A549 (cell line): ENCODE measurements at regions not wholly inside any gene's neighbourhood (a gene's known extent, or its start where the extent isn't known, plus 50 kb on each side); places are given as distances from the start of the nearest gene placed in this dataset.

Experiments used
- ATAC-seq, 2 experiments: fragments of 200-7000 bp in 1 of 2; fragments of >200 bp in 1 of 2; cut with Nextera tagmentation in 1 of 2; cut with Tn5 transposase in 1 of 2; 3 replicates each; pipeline versions ENCODE4 v1.8.0 to v1.9.1; 2018 to 2020; ENCODE audit warnings: mild to moderate bottlenecking in 1 of 2, moderate library complexity in 1 of 2
- CTCF ChIA-PET: fragments of 300-600 bp; sonication (Branson Sonifier 250); formaldehyde crosslinking; extraction: SDS; loops from one replicate; lab custom pipeline; 2021; ENCODE audit warnings: antibody characterized with exemption, inconsistent platforms; lab: Yijun Ruan, JAX
- POLR2A ChIA-PET: fragments of 350-600 bp; formaldehyde crosslinking; extraction: SDS; loops from one replicate; lab custom pipeline; 2021; ENCODE audit warnings: antibody characterized with exemption, inconsistent platforms; lab: Yijun Ruan, JAX
- DNase-seq, 2 experiments: peaks; one replicate each; pipeline versions ENCODE4 v3.0.0 to v3.0.0-alpha.2; 2011 to 2016; ENCODE audit warnings: low read depth in 1 of 2, low spot score in 1 of 2
- FAIRE-seq: peaks from 2 replicates; lab custom pipeline; 2011; peaks lifted over from hg19 to GRCh38; lab: Jason Lieb, UNC
- H3K27ac ChIP-seq, 2 experiments: fragments of >200 bp; sonication (Bioruptor Twin); formaldehyde crosslinking; 3 replicates each; pipeline ENCODE4 v1.5.1; 2016 to 2017
- H3K4me1 ChIP-seq: fragments of >200 bp; sonication (Bioruptor Twin); formaldehyde crosslinking; 3 replicates; pipeline ENCODE4 v1.6.1; 2016
- H3K4me2 ChIP-seq: fragments of >200 bp; sonication (Bioruptor Twin); formaldehyde crosslinking; 3 replicates; pipeline ENCODE4 v1.6.1; 2016
- H3K4me3 ChIP-seq: fragments of >200 bp; sonication (Bioruptor Twin); formaldehyde crosslinking; 3 replicates; pipeline ENCODE4 v1.5.1; 2016
- H3K9me3 ChIP-seq: fragments of >200 bp; sonication (Bioruptor Twin); formaldehyde crosslinking; 3 replicates; pipeline ENCODE4 v1.6.1; 2016
- CTCF ChIP-seq: fragments of >200 bp; sonication (Bioruptor Twin); formaldehyde crosslinking; IDR thresholded peaks from 3 replicates; pipeline ENCODE4 v1.5.1; 2016
- E2F6 ChIP-seq: IDR thresholded peaks from 2 replicates; pipeline ENCODE4 v1.6.1; 2012; ENCODE audit warnings: low read depth, borderline replicate concordance
- FOSL2 ChIP-seq, 2 experiments: fragments of 450-650 bp in 1 of 2; fragments of >200 bp in 1 of 2; sonication (Bioruptor Twin) in 1 of 2; formaldehyde crosslinking; IDR thresholded peaks; 2 replicates each; pipeline versions ENCODE4 v1.5.0 to v1.6.1; 2016 to 2020; ENCODE audit warnings: mild to moderate bottlenecking in 1 of 2, moderate library complexity in 1 of 2
- GATA3 ChIP-seq: IDR thresholded peaks from 2 replicates; pipeline ENCODE4 v1.6.1; 2012; ENCODE audit warnings: borderline replicate concordance
- HES2 ChIP-seq: fragments of >200 bp; sonication (Bioruptor Twin); formaldehyde crosslinking; IDR thresholded peaks from 2 replicates; pipeline ENCODE4 v1.6.1; 2016
- HEYL ChIP-seq: fragments of 250-450 bp; sonication (Bioruptor Pico); IDR thresholded peaks from 2 replicates; pipeline ENCODE4 v1.8.0; 2021; ENCODE audit warnings: mild to moderate bottlenecking, moderate library complexity
- HOXA7 ChIP-seq: fragments of 250-450 bp; sonication (Bioruptor Pico); IDR thresholded peaks from 2 replicates; pipeline ENCODE4 v1.5.0; 2020; ENCODE audit warnings: mild to moderate bottlenecking, moderate library complexity
- JUN ChIP-seq, 2 experiments: fragments of >200 bp; sonication (Bioruptor Twin); formaldehyde crosslinking; IDR thresholded peaks; 2 replicates in 1 of 2; 3 replicates in 1 of 2; pipeline ENCODE4 v1.6.1; 2016 to 2017
- MAFK ChIP-seq: fragments of 450-650 bp; IDR thresholded peaks from 2 replicates; pipeline ENCODE4 v1.6.1; 2014; ENCODE audit not compliant: partially characterized antibody
- NFE2L2 ChIP-seq: fragments of 150-350 bp; conservative IDR thresholded peaks from 2 replicates; pipeline ENCODE4 v1.6.1; 2014; ENCODE audit warnings: low read length
- PBX3 ChIP-seq: IDR thresholded peaks from 2 replicates; pipeline ENCODE4 v1.6.1; 2012
- REST ChIP-seq: fragments of 200-600 bp; sonication (generic); IDR thresholded peaks from 2 replicates; pipeline ENCODE4 v1.6.1; 2016; ENCODE audit warnings: antibody characterized with exemption, mild to moderate bottlenecking, moderate library complexity
- RFX5 ChIP-seq: fragments of 450-650 bp; IDR thresholded peaks from 2 replicates; pipeline ENCODE4 v1.7.1; 2014; ENCODE audit warnings: antibody characterized with exemption, mild to moderate bottlenecking, moderate library complexity
- TFCP2L1 ChIP-seq: fragments of 250-450 bp; sonication (Bioruptor Pico); IDR thresholded peaks from 2 replicates; pipeline ENCODE4 v1.5.0; 2021; ENCODE audit warnings: mild to moderate bottlenecking
- WGBS: methylation state at CpG from one replicate; pipeline ENCODE4 v1.1.6; 2017; ENCODE audit errors: missing lambda C conversion rate; 5-methylcytosine and 5-hydroxymethylcytosine counted together
- TF ChIP-seq, protein P1 (sequence below): fragments of 150-350 bp; IDR thresholded peaks from 2 replicates; pipeline ENCODE4 v1.6.1; 2014; ENCODE audit warnings: low read depth, mild to moderate bottlenecking, low read length
- TF ChIP-seq, protein P2 (sequence below): fragments of >200 bp; sonication (Bioruptor Twin); formaldehyde crosslinking; IDR thresholded peaks from 3 replicates; pipeline ENCODE4 v1.6.1; 2016

DNA sequence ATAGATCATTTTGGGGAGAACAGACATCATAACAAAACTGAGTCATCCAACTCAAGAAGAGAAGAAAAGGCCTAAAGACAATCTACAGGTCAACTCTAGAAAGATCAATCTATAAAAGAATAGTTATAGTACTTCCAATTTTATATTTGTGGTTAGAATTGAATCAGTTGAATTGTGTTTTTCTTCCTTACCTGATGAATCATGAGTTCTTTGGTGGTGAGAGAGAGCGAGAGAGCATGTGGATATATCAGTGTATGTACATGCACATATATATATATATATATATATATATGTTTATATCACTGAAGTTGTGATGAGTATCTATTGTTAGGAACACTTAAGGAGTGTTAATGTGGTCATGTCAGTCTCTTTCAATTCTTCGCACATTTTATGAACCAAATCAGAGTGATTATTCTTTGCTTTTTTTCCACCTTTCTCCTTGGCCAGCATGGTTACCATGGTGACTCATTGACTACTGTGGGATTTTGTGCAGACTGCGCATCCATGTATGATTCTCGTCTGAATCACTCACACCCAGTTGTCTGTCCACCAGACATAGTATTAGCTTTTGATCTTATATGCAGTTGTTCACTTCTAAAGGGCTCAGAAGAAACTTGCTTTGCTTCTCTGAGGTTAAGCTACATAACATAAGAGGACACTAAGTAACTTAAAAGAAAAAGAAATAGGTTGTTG is 90.4 kb upstream of the RAB40AL start (continued):
- TF ChIP-seq E2F6 (no peak), HES2 (no peak), FOSL2 (IDR thresholded peaks at IDR 0.05) (no peak), FOSL2 (CRISPR knock-in tag; IDR thresholded peaks at IDR 0.05) (no peak), JUN (IDR thresholded peaks at IDR 0.05) (no peak)
- TF ChIP-seq, protein P1, sequence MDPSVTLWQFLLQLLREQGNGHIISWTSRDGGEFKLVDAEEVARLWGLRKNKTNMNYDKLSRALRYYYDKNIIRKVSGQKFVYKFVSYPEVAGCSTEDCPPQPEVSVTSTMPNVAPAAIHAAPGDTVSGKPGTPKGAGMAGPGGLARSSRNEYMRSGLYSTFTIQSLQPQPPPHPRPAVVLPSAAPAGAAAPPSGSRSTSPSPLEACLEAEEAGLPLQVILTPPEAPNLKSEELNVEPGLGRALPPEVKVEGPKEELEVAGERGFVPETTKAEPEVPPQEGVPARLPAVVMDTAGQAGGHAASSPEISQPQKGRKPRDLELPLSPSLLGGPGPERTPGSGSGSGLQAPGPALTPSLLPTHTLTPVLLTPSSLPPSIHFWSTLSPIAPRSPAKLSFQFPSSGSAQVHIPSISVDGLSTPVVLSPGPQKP: no peak
- TF ChIP-seq, protein P2, sequence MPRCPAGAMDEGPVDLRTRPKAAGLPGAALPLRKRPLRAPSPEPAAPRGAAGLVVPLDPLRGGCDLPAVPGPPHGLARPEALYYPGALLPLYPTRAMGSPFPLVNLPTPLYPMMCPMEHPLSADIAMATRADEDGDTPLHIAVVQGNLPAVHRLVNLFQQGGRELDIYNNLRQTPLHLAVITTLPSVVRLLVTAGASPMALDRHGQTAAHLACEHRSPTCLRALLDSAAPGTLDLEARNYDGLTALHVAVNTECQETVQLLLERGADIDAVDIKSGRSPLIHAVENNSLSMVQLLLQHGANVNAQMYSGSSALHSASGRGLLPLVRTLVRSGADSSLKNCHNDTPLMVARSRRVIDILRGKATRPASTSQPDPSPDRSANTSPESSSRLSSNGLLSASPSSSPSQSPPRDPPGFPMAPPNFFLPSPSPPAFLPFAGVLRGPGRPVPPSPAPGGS: no peak
- TF ChIP-seq, all 56 proteins: peak for 0

GRCh38 chrX:102847362-102847761 is 89.7 kb upstream of the RAB40AL start:
- Histone ChIP-seq H3K27ac (no peak overlapping the region), H3K4me3 (no peak overlapping the region), H3K9me3 (no peaks in the 10 kb centered on the region), H3K4me1 (no peaks in the 10 kb centered on the region), H3K4me2 (no peak overlapping the region)
- no peak for DNase-seq
- 75% methylated on average over 2 of the region's 2 CpGs for whole genome bisulfite sequencing
- ATAC-seq: no peak
- CTCF ChIA-PET: interaction anchor here (0.9 kb wide), 1 partner anchor 53 kb away, joined by 4 read pairs; no protein-coding TSS in a partner anchor
- no peak for TF ChIP-seq HOXA7 (CRISPR knock-in tag)
- no peak for TF ChIP-seq JUN (IDR thresholded peaks at IDR 0.05)
- no peak for TF ChIP-seq GATA3
- TF ChIP-seq REST: no peak
- no peak for TF ChIP-seq PBX3
- TF ChIP-seq RFX5: no peak
- TF ChIP-seq TFCP2L1 (CRISPR knock-in tag): no peak
- TF ChIP-seq CTCF: no peak
- no peak for TF ChIP-seq HEYL (CRISPR knock-in tag)
- no peak for TF ChIP-seq NFE2L2
- no peak for TF ChIP-seq MAFK
- no peak for FAIRE-seq
- POLR2A ChIA-PET: no interaction called here
